ENCODE measurements at regions not wholly inside any gene's neighbourhood (a gene's known extent, or its start where the extent isn't known, plus 50 kb on each side); places are given as distances from the start of the nearest gene placed in this dataset.
A peak's percentile ranks its signal among the peaks of the same experiment; 100 is the strongest.

DNA sequence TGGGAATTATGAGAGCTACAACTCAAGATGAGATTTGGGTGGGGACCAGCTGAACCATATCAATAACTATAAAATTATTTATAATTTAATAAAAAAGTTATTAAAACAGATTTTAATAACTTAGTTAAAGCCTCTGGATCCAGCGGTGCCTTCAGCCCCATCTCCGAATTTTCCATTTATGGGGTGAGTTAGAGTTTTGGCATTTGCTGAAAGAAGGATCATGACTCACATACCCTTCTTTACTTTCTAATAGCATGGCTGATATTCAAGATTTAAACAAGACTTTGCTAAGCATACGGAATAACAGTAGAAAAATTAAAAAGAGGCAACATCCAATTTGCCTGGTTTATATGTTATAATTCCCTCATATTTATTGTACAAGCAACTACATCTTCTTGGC lies 94.5 kb downstream of the RDH14 start:
- peak; percentile 32 for DNase-seq (ENCODE audit: low read depth)

DNA sequence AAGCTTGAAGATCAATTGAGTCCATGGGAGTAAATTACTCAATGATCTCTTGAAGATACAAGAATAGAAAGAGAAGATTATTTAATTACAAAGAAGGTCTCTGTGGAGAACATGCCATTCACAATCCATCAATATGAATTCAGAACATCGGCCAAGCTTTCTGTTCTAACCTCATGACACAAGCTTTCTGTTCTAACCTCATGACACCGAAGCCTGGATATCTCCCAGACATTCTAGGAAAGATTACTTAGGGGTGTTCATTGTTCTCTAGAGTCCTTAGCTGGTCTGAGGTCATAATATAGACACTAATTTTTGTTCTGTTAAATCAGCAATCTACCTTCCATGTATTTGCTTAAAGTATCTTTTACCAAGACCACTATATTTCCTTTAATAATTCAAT lies 95.5 kb downstream of the RDH14 start:
- no peak for DNase-seq (ENCODE audit: low read depth)

DNA sequence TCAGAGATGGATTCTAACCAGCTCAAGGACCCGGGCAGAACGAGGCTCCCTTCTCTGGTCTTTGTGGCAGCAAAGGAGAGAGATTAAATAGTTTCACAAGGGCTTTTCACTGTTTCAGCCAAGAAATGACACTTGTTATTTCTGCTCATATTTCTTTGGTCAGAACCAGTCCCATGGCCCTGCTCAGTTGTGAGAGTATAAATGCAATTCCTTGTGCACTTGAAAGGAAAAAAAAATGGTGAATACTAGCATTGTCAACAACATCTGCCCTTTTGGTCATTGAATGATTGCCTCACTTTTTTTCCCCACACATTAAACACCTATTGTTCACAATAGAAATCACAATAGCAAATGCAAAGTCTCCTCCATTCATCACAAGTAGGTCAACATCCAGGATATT lies 104.4 kb downstream of the RDH14 start:
- no peak for DNase-seq (ENCODE audit: low read depth)

DNA sequence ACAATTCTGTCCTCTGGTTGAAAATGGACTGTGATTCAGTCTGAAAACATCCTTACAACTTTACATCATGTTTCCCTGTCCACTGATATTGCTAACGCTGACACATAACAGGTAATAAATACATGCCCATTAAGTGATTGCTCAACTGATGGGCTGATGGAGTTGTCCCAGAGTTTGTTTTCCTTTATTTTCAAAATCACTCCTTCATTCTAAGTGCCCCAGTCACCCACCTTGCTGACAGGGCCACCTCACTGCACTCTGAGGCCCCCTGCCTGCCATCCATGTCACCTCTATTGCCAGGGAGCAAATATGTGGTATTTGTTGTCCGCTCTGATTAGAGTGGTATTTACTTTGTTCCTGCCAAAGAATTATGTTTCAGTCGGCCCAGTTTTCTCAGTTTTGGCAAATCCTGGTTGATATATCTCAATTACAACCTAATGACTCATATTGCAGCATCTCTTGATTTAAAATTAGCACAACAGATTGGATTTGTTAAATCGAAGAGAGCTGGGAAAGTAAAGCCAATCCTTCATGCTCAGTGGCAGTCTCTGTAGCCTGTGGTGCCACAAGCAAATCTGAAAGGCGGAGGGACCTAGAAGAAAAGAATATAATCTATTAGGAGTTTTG lies 105.1 kb downstream of the RDH14 start:
- DNase-seq (ENCODE audit: low read depth) = peak; percentile 81

DNA sequence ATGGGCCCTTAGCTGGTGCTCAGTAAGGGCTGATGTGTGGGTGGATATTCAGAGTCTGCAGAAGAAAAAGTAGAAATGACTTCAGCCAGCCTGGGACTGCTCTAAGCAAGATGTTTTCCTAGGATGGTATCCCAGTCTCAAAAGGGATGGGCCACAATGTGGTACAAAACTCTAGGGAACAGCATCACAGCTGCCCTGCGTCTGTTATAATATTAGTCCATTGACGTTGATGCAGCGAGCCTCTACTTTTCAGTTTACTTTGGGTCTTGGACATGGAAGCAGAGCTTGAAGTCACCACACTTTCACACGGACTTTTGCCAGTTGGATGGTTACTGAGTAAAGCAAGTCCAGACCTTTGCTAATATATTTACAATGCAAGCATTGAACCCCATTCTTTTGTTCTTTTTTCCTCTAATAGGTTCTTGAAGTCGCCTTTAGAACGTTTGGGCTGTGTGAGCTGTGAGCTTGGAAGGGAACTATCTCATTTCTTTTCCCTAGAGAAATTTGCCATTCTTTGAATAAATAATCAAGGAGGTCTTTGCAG lies 105.7 kb downstream of the RDH14 start:
- no peak for DNase-seq (ENCODE audit: low read depth)

DNA sequence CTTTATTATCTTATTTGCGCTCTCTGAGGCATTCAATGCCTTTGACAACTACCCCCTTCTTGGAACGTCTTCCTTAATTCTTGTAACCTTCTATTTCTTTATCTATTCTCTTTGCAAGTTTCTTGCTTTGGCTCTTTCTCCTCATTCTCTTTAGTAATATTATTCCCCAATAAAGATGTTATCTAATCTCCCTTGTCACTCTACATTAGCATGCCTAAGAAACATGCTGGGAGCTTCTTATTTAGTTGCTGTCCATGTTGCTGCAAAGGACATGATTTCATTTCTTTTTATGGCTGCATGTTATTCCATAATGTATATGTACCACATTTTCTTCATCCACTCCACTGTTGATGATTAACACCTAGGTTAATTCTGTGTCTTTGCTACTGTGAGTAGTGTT lies 113.7 kb downstream of the RDH14 start:
- no peak for DNase-seq (ENCODE audit: low read depth)

DNA sequence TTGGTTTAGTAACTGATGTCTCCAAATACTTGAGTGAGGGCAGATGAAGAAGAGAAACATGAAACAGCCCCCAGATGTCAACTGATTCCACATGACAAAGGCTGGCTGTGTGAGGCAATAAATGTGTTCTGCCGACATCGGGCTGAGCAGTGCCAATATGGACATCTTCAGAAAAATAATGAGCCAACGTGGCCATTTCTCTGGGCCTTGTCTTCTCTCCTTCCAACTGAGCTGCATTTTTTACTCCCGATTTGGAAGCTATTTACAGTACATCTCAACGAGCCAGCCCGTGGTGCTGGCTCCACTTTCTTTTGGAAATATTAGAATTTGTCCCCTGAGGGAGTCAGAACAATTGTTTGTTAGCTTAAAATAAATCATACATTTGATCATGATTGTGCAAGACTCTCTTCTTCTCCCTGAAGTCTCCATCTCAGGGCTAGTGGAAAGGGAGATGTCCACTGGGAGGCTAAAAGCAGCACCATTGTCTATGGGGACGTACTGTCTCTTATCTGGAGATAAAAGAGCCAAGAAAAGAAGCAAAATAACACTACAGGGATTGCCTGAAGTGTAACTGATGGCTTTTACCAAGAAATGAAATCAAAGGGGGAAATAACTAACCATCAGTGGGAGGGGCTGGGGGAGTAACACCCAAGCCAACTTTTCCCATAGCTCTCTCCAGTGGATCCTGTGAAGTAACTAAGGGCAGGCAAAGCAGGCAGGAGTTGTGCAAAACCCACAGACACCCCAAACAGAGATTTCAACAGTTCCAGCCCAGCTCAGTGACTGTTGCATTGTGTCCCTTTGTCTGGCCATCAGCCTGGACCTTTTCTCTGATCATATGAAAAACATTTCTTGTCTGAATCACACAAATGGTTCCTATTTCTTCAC lies 114.8 kb downstream of the RDH14 start:
- no peak for DNase-seq (ENCODE audit: low read depth)

DNA sequence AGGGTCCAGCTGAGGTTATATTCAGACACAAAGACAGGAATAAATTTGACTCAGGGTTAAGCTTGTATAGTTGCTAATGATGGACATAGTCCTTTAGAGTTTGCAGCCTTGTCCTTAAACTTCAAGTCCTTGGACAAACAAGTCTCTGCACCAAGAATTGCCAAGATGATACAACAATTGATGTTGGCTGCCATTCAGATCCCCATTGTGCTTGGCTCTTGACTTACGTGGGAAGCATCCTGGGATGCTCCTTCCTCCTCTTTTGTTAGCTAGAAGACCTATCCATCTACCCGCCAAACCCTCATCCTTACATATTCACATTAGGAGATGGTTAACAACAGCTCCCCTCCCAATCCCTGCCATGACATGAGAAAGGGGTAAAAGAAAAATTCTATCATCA lies 115.6 kb downstream of the RDH14 start:
- DNase-seq (ENCODE audit: low read depth) = no peak

DNA sequence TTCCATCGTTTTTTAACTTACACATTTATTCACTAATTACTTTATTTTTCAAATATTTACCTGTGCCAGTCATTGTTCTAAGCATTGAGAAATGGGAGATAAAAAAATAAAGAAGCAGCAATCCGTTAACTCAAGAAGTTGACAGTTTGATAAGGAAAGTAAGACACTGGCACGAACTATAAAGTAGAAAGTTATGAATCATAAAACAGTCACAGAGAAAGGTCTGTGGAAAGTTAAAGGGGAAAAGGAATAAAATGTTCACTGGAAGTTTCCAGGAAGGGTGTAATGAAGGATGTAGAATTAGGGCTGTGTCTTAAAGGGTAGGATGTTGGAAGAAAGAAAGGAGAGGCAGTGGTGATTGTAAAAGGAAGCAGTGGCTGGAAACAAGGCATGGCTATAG lies 118.9 kb downstream of the RDH14 start:
- DNase-seq (ENCODE audit: low read depth) = no peak

DNA sequence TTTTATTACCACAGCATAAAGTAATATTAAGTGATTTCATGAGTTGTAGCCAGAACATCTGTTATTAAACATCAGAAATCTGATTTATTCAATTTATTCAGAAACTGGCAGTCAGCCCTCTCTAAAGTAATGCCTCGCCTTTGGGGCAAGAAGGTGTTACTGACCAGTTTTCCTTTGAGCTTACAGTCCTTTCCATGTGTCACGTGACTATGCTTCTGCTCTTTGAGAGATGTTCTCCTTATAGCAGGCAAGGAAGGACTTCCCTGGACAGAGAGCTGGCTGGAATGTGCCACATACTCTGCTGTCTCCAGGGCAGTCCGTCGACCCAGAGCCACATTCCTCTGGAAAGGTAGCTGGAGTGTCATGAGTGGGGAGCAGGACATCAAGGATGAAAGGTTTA lies 119.7 kb downstream of the RDH14 start:
- no peak for DNase-seq (ENCODE audit: low read depth)

DNA sequence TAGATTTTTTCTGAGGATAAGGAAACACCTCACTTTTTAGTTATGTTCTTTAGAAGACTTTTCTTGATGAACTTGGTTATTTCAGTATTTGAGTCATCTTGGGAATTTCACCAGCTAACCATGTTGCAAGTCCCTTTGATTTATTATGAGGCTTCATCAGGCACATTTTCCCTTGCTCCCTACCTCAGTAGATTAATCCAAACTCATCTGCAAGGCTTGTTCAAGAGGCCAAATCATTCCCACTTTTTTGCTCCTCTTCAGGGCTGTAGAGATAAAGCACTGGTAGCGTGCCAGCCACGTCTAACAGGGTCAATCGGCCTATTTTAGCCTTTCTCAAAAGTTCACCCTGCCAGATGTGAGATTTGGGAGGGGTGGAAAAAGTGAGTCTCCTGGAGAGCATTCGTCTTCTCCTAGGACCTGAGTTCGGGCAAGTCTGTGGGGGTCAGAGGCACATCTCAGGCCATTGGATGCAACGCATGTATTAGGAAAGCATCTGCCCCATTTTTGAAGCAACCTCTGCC lies 120.3 kb downstream of the RDH14 start:
- DNase-seq (ENCODE audit: low read depth) = peak; percentile 71

DNA sequence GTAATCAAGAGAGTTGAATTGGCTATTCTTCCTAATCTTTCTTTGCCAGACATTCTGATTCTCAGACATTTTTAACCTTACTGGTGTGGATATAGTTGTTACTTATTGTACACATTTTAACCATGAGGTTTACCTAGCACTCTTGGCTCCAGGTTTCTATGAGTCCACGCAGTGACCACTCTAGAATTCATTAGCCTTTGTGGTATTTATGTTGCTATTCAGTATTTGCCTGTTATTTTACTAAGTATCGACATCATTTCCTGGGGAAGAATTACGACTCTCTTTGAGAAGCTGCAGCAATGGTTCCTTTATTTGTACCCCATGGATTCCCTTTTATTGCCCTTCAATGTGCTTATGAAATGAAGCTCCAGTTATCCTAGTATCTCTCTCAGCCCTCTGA lies 120.7 kb downstream of the RDH14 start:
- no peak for DNase-seq (ENCODE audit: low read depth)

DNA sequence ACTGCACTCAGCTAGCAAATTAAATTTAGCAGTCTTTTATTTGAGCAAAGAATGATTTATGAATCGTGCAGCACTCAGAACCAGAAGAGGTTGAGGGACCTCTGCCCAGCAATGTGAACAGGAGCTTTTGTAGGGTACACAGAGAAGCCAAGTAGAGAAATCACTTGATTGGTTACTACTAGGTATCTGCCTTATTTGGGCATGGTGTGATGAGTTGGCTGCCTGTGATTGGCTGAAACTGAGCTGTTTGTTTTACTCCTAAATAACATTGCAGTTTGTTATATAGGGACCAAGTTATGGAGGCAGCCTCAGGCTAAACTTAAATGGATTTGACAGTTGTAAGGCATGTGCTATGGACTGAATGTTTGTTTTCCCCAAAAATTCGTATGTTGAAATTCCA lies 122.5 kb downstream of the RDH14 start:
- DNase-seq (ENCODE audit: low read depth) = no peak

DNA sequence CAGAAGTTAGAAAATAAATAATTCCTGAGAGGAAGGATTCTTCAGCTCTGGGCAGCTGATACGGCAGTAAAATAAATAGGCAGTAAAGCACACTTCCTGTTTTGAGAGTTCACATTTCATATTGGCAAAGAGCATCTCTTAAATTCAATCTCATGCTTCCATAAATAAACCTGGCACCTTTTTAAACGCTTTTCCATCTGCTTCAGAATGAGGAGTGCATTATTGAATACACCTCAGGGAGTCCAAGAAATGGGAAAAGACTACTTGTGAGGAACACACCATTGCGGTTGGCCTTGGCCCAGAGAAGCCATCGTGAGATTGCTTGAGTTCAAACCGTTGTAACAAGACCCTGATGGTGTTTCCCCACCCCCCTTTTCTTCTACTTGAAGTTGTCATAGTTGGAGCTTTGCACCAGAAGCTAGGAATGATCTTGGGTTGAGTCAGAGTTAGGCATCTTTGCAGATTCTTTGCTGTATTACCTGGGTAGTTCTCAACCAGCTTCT lies 123.9 kb downstream of the RDH14 start:
- peak; percentile 69 for DNase-seq (ENCODE audit: low read depth)

DNA sequence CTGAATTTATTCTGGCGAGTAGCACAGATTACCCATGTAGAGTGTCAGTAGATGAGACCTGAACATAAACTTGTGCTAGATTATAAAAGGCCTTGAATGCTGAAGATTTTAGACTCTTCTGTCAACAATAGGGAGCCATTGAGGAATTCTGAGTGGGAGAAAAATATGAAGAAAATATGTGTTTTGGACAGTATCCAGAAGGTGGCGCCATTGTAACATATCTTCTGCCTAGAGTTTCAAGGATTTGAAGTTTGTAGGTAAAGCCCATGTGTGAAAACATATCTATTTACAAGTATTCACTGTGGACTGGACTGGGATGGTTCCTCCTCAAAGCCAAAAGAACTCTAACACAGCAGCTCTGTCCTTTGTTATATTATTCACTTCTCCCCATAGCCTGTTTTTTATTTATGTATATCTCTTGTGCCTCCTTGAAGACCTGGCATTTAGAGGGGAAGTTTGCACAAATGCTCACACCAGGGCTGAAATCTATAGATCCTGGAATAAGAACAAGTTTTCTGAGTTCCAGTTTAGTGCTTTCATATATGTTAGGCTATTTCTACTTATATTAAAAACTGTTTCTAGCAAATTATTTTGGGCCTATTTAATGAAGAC lies 124.9 kb downstream of the RDH14 start:
- DNase-seq (ENCODE audit: low read depth) = peak; percentile 75

DNA sequence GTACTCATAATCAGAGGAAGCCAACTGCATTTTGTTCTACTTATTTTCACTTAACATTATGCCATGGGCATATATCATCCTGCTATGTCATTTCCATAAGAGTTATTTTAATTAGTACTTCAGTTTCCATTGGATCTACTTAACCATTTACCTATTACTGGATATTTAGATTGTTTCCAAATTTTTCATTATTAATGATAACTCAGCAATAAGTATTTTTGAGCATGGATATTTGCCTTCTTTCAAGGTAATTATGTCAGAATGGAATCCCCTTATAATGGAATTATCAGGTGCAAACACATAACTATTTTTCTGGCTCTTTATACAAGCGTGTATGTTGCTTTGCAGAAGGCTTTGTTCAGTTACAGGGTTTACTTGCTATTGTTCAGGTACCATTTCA lies 126.6 kb downstream of the RDH14 start:
- no peak for DNase-seq (ENCODE audit: low read depth)

DNA sequence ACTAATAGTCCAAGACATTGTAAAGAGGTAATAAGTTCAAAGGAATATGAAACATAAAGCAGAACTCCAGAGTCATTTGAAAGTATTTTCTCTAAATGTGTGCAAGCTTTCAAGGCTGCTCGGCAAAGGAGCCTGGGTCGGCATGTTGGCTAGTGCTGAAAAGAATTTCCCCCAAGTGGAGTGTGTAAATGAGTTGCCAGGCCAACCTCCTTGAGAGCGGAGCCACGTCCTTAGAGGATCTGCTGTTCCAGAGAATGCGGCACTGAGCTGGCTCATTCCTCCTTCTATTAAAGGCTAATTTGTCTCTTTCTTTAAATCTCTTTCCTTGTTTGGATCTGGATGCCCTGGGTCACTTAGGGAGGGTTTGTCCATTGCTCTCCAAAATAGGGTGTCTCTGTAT lies 127.5 kb downstream of the RDH14 start:
- DNase-seq (ENCODE audit: low read depth) = peak; percentile 44

DNA sequence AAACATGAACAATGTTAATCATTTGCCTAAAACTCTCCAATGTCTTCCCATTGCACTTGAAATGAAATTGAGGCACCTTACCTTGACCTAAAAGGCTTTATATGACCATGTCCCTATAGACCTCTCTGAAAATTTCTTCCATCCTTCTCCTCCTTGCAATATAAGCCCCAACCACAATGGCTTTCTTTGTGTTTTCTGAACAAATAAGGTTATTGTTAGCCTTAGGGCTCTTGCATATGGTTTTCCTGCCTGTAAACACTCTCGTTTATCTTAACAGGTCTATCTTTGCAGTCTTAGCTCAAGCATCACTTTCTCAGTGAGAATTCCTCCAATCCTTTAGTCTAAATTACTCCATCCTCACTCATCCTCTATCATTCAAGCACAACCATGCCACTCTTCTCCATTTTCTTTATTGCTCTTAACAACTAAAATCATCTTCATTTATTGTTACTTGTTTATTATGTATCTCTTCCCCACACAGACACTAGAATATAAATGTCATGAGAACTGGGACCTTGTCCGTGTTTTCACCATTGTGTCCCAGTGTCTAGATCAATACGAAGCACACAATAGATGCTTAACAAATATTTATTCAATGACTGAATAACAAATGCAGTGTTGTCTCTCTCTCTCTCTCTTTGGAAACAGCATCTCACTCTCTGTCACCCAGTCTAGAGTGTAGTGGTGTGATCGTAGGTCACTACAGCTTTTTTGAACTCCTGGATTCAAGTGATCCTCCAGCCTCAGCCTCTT lies 129.3 kb downstream of the RDH14 start:
- DNase-seq (ENCODE audit: low read depth) = no peak

DNA sequence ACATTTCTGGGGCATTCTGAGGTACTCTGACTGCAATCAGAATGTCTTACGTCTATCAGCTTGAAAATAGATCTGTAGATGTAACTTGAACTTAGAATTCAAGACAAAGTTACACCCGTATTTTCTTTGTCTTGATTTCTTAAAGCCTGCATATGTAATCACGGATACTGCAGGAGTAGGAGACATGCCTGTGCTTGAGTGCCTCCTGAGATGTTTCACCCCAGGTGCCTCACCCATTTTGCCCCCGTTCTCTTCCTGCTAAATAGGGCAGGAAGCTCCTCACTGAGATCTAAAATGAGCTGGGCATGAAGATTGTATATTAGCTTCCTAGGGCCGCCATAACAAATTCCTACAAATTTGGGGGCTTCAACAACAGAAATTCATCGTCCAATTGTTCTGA lies 131.9 kb downstream of the RDH14 start:
- DNase-seq (ENCODE audit: low read depth) = no peak

DNA sequence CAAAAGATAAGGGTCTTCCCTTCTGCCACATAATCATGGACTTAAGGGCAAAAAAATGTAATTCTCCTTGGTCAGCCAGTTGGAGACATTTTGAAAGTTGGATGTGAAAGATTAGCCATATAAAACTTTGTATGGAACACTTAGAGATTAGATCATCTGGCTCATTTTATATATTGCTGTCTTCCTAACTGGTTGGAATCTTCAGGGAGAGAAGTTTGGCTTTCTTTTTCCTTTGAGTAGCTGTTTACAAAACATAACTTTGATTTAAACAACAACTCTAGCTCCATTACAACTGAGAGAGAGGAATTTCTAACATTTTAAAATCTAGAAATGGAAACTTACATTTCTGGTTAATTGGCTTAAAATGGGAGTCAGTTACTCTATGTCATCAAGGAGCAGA lies 132.7 kb downstream of the RDH14 start:
- no peak for DNase-seq (ENCODE audit: low read depth)

DNA sequence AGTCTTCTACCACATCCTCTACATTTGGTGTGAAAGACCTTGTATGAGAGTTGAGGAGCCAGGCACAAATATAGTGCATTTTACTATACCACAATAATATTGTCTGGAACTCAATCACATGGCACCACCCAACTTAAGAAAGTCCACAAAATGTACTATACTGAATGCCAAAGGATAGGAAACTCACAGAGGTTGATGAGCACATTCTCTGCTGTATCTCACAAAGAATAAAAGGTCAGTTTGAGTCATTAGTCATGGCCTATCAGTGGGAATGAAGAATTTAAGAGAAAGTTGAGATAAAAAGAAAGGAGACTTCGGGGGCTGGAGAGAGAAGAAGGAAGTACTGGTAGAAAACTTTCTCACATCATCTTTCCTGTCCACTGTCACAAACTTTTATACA lies 134.3 kb downstream of the RDH14 start:
- peak; percentile 26 for DNase-seq (ENCODE audit: low read depth)

DNA sequence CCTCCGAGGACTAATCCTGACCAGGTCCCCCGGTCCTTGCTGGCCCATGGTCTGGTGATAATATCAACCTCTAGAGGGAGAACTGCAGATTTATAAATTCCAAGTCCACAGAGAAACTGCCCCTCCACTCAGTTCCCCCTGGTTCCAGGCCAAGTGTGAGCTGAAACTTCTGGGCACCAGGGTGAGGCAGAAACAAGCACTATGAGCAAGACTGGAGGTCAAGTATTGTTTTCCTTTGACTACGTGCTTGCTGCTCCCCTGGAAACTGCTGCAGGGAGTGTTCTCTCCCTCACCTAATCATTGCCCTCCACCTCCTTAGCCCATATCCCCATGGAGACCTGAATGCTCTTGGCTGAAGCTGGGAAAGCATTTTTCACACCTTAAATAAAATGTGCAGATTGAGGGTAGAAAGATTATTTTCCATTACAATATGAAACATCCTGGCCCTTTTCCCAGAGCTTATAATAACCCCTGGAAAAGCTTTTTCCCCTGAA lies 135.2 kb downstream of the RDH14 start:
- no peak for DNase-seq (ENCODE audit: low read depth)

All from iris pigment epithelial cell (primary cell).